ENCODE measurements at regions not wholly inside any gene's neighbourhood (a gene's known extent, or its start where the extent isn't known, plus 50 kb on each side); places are given as distances from the start of the nearest gene placed in this dataset.

GRCh38 chr2:19714926-19715325 is 186.9 kb downstream of the TTC32 start (continued):
- TF ChIP-seq FIP1L1 (IDR thresholded peaks at IDR 0.05; ENCODE audit: borderline replicate concordance, insufficient read depth, low read depth, low read length) = no peak

GRCh38 chr2:19712850-19713249 is 188.9 kb downstream of the TTC32 start:
- Histone ChIP-seq H3K27me3 (ENCODE audit: control insufficient read depth in 1 of 2, insufficient read depth in 2 of 2, low read length in 2 of 2) (peaks cover 2 to 17% of the 10 kb centered on the region in 2 experiments; a peak in 3 of 5 replicates), H3K27ac (ENCODE audit: extremely low read length, insufficient read depth, low read length) (no peak overlapping the region), H3K4me1 (ENCODE audit: insufficient read depth, low read length) (no peaks in the 10 kb centered on the region), H4K20me1 (ENCODE audit: insufficient read depth, low read length) (no peaks in the 10 kb centered on the region), H3K4me3 (replicated peaks in 1 of 3; ENCODE audit: insufficient read depth in 1 of 3, low read depth in 2 of 3, low read length in 3 of 3) (no peak overlapping the region), H3K4me2 (ENCODE audit: low read depth, low read length) (no peak overlapping the region), H3K79me2 (ENCODE audit: insufficient read depth, low read length) (no peaks in the 10 kb centered on the region), H3K9me3 (ENCODE audit: low read length) (no peaks in the 10 kb centered on the region), H2AFZ (ENCODE audit: low read length) (no peak overlapping the region), H3K9ac (ENCODE audit: insufficient read depth, low read depth, low read length) (no peak overlapping the region), H3K36me3 (replicated peaks in 1 of 2; ENCODE audit: control insufficient read depth in 1 of 2, insufficient read depth in 2 of 2, low read length in 2 of 2) (no peaks in the 10 kb centered on the region)
- ChIA-PET POLR2A (no interaction called here), CTCF (ENCODE audit: low intra/inter-chr PET ratio, low total read pairs) (no interaction called here)
- TF ChIP-seq ARID2 (CRISPR knock-in tag; IDR thresholded peaks at IDR 0.05; ENCODE audit: borderline replicate concordance) (no peak), CSRNP2 (CRISPR knock-in tag; conservative IDR thresholded peaks at IDR 0.05; ENCODE audit: low read depth) (no peak), ZNF782 (CRISPR knock-in tag; IDR thresholded peaks at IDR 0.05; ENCODE audit: borderline replicate concordance) (no peak), REST (IDR thresholded peaks at IDR 0.05; ENCODE audit: borderline replicate concordance in 1 of 2, low read depth in 1 of 2, low read length in 2 of 2) (no peak), NFE2L1 (CRISPR knock-in tag; IDR thresholded peaks at IDR 0.05; ENCODE audit: borderline replicate concordance) (no peak), ZNF646 (CRISPR knock-in tag; IDR thresholded peaks at IDR 0.05) (no peak)
- FAIRE-seq (no peak), DNase-seq (ENCODE audit: low spot score) (no peak), ATAC-seq (no peak)
- in situ Hi-C loops (cut with HindIII; ENCODE audit: extremely low pct_ligation_motif_present, low pct_unique_long_range_greater_than_20kb) (no loop called here), intact Hi-C loops (cut with micrococcal nuclease; ENCODE audit: unreplicated experiment) (no loop called here)
- 43% methylated on average over 4 of the region's 4 CpGs for WGBS (ENCODE audit: low lambda C conversion rate)
- BruUV-seq (replicated peaks) = no TSS peak

All from HepG2 (cell line).